ENCODE measurements at regions not wholly inside any gene's neighbourhood (a gene's known extent, or its start where the extent isn't known, plus 50 kb on each side); places are given as distances from the start of the nearest gene placed in this dataset.

- no peak for TF ChIP-seq CTCF (IDR thresholded peaks at IDR 0.05; ENCODE audit: low read length)
- no peak for TF ChIP-seq EZH2 (IDR thresholded peaks at IDR 0.05; ENCODE audit: borderline replicate concordance, low read length)
Measured at GRCh38 chr2:224261326-224261725, 140.6 kb downstream of the FAM124B start.

All from OCI-LY1 (cell line).